Retinal pigment epithelial cell (primary cell): ENCODE measurements at regions not wholly inside any gene's neighbourhood (a gene's known extent, or its start where the extent isn't known, plus 50 kb on each side); places are given as distances from the start of the nearest gene placed in this dataset.

ENCODE experiments used
- DNase-seq: peaks from one replicate; pipeline ENCODE4 v3.0.0-alpha.2; 2010; ENCODE audit warnings: low read depth
- H3K4me3 ChIP-seq: 2 replicates; pipeline ENCODE4 v1.5.1; 2011; ENCODE audit warnings: mild to moderate bottlenecking, low read length, control low read depth, moderate library complexity
- CTCF ChIP-seq: conservative IDR thresholded peaks from 2 replicates; pipeline ENCODE4 v1.5.1; 2011; ENCODE audit warnings: low read depth, low read length, control low read depth, inconsistent platforms

DNA sequence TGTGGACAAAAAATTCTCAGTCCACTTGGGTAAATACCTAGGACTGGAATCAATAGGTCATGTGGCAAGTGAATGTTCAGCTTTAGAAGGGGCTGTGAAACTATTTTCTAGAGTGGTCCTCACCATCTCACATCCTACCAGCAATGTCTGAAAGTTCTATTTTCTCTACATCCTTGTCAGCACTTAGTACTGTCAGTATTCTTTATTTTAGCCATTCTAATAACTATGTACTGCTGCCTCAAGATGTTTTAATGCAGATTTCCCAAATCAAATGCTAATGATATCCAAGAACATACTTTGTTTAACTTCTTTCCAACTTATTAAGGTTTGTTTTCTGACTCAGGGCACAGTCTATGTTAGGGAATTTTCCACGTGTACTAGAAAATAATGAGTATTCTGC, 317.0 kb downstream of the BRD1 start:
- no peak for DNase-seq
- H3K4me3 ChIP-seq: no peak overlapping the region

GRCh38 chr22:49509016-49509415, 318.7 kb downstream of the BRD1 start:
- DNase-seq: no peak
- TF ChIP-seq CTCF: no peak
- no peak overlapping the region for H3K4me3 ChIP-seq

More for the DNA sequence above, 317.0 kb downstream of the BRD1 start:
- TF ChIP-seq CTCF: no peak

DNA sequence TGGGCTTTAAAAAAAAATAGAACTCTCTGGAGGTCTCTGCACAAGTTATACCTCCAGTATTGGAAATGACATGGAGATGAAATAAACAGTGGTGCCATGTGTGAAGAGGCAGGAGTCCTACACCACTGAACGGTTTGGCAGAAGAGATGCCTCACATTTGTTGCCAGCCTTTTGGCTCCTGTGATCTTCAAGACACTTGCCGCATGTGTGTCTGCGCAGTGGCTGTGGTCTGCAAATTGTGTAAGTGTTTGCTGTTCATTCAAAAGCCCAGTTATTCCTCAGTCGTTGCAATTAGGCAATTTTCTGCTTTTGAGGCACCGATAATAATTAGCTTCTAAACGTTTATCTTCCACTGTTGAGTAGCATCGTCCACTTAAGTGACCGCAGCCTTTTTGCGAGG, 319.1 kb downstream of the BRD1 start:
- TF ChIP-seq CTCF: no peak
- no peak overlapping the region for H3K4me3 ChIP-seq
- no peak for DNase-seq

DNA sequence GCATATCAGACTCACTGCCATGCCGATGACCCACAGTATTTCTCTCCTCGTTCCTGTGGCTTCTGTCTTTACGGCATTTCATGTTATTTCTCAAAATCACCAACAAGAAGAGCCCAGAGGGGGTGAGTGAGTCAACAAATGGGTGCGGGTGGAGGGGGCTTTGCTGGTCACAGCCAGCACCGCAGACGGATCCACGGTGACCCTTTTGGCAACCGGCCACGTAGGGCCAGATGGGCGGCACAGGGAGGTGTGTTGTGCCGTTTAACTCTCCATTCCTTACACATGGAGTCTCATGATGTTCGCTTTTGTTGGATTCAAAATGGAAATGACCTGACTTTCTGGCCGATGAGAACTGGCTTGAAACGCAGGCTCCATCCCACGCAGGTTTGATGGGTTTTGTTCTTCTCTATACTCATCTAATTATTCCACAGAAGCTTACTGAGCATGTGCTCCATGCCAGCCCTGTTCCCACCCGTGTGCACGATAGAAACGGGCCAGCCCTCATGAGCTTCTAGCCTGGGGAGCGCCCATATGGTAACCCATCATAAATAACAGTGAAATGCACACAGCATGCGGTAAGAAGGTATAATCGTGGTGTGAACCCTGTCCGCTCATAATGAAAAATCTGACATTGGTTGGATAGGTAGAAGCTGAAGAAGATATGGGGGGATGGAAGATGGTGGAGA, 319.9 kb downstream of the BRD1 start:
- no peak for DNase-seq
- no peak overlapping the region for H3K4me3 ChIP-seq
- no peak for TF ChIP-seq CTCF

DNA sequence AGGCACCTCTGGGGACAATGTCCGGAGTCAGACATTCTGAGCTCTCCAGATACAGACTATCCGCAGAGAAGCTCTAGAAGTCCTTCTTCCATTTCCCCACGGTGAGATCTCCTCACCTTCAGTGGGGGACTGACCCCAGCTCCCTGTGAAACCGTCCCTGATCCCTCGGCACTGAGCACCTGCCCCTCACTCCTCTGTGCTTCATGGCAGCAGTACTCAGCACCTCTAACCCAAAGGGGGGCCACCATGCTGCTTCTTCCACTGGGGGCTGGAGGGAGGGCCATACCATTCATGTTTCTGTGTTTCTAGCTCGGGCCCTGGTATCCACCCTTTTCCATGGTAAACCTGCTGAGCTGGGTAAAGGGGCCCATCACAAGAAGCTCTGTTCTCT, 321.7 kb downstream of the BRD1 start:
- no peak for DNase-seq
- TF ChIP-seq CTCF: no peak
- H3K4me3 ChIP-seq: no peak overlapping the region

DNA sequence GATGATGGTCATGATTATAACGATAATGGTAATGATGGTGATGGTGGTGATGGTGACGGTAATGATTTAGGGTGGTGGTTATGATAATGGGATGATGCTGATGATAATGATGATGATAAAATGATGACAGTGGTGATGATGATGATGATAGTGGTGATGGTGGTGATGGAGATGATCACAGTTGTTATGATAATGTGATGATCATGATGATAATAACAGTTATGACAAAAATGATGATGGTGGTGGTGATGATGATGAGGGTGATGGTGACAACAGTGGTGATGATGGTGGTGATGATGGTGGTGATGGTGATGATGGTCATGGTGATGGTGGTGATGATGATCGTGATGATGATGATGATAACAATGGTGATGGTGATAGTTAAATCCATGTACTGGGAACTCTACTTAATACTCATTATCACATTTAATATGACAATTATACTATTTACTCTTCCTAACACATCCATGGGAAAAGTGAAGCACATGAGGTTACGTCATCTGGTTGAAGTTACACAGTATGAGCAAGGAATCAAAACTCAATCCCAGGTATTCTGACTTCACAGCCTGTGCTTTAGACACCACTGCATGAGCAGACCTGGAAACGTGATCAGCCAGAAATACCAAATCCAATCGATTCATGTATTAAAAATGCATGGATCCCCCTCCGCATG, 322.2 kb downstream of the BRD1 start:
- H3K4me3 ChIP-seq: no peak overlapping the region
- DNase-seq: no peak
- TF ChIP-seq CTCF: no peak
